Psoas muscle (tissue), 7 donors: ENCODE measurements at regions not wholly inside any gene's neighbourhood (a gene's known extent, or its start where the extent isn't known, plus 50 kb on each side); places are given as distances from the start of the nearest gene placed in this dataset.

Experiments
- ATAC-seq, 4 donors: fragments of 200-7000 bp; cut with Tn5 transposase; one replicate each; pipeline ENCODE4 v1.9.1; 2020; ENCODE audit warnings: moderate library complexity in 3 of 4, mild to moderate bottlenecking in 2 of 4
- DNase-seq, 2 donors: peaks; one replicate each; pipeline ENCODE4 v3.0.0-alpha.2; 2020
- H3K27ac ChIP-seq: fragments of 200-600 bp; one replicate; pipeline ENCODE4 v1.8.0; 2022
- H3K27me3 ChIP-seq, 3 donors: fragments of 200-600 bp in 1 of 3; one replicate each; pipeline versions ENCODE4 v1.6.1 to v1.8.0; 2013 to 2022; ENCODE audit warnings: low read length in 2 of 3, mild to moderate bottlenecking in 2 of 3, moderate library complexity in 1 of 3; ENCODE audit not compliant: insufficient read depth in 3 of 3
- H3K36me3 ChIP-seq, 2 donors: fragments of 200-600 bp in 1 of 2; one replicate each; pipeline versions ENCODE4 v1.6.1 to v1.8.0; 2013 to 2022; ENCODE audit warnings: low read depth in 1 of 2, mild to moderate bottlenecking in 1 of 2, moderate library complexity in 1 of 2; ENCODE audit not compliant: insufficient read depth in 1 of 2
- H3K4me1 ChIP-seq: fragments of 200-600 bp; one replicate; pipeline ENCODE4 v1.8.0; 2022
- H3K4me3 ChIP-seq: fragments of 200-600 bp; one replicate; pipeline ENCODE4 v1.8.0; 2022; ENCODE audit warnings: mild to moderate bottlenecking
- H3K9me3 ChIP-seq: fragments of 200-600 bp; one replicate; pipeline ENCODE4 v1.8.0; 2022
- WGBS, 3 donors: extraction: QIAGEN DNeasy Blood & Tissue Kit; methylation state at CpG; one replicate each; pipeline versions ENCODE4 v1.1.6 to v1.1.7; 2013; 5-methylcytosine and 5-hydroxymethylcytosine counted together
- intact Hi-C, 2 donors: fragments of 100-400 bp; cut with DNase I; formaldehyde crosslinking; loops; one replicate each; pipeline versions ENCODE4 v1.11.0 to v1.14.2; 2022
- TF ChIP-seq, protein P1 (sequence below): fragments of 200-600 bp; IDR thresholded peaks from one replicate; pipeline ENCODE4 v1.8.0; 2022; ENCODE audit warnings: antibody characterized with exemption
- donor health status: healthy with polysubstance abuse.
- donor health status: DM: no; HTN: no; CAD: no; lungs with moderate emphysema.
- donor health status: Bipolar disorder and iron deficiency.
- donor health status: healthy.
- donor health status: DM: yes; HTN: yes; CAD: no.
- donor health status: DM: no; HTN: no; CAD: no.
- donor health status: DM: yes; HTN: yes; CAD: no.

DNA sequence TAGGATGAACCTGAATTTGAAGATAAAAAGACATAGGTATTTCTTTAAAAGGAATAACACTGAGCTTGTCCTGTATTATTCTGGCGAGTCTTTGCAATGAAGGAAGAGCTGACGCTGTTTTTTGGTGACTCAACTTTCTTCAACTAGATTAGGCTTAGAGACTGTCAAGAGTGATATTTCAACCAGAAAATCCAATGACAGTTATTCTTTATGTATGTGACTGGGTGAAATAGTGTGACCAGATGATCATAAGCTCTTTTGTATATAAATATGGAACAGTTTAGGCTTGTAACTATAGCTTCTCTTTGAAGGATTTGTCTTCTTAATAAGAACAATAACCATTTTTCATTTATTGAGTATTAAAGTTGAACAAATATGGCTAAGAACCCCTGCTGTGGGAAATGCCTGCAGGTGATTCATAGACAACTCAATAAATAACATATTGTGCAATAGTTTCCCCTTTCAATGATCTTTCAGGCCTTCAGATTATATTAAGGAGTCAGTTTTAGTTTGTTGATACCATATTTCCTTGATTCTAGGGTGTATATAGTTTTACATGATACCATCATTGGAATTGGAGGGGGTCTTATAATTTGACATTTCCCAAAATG lies 265.6 kb upstream of the JAG1 start:
- WGBS, 3 donors, result 95 to 99% (median 96%) methylated on average over 2 of the region's 2 CpGs
- TF ChIP-seq, protein P1, sequence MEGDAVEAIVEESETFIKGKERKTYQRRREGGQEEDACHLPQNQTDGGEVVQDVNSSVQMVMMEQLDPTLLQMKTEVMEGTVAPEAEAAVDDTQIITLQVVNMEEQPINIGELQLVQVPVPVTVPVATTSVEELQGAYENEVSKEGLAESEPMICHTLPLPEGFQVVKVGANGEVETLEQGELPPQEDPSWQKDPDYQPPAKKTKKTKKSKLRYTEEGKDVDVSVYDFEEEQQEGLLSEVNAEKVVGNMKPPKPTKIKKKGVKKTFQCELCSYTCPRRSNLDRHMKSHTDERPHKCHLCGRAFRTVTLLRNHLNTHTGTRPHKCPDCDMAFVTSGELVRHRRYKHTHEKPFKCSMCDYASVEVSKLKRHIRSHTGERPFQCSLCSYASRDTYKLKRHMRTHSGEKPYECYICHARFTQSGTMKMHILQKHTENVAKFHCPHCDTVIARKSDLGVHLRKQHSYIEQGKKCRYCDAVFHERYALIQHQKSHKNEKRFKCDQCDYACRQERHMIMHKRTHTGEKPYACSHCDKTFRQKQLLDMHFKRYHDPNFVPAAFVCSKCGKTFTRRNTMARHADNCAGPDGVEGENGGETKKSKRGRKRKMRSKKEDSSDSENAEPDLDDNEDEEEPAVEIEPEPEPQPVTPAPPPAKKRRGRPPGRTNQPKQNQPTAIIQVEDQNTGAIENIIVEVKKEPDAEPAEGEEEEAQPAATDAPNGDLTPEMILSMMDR, result no peak
- Histone ChIP-seq H3K4me1 (no peaks in the 10 kb centered on the region), H3K4me3 (no peak overlapping the region), H3K36me3 (no peaks in the 10 kb centered on the region), H3K9me3 (no peaks in the 10 kb centered on the region), H3K27ac (no peak overlapping the region), H3K27me3 (no peaks in the 10 kb centered on the region)
- intact Hi-C loops, result no loop called here
- no peak for DNase-seq
- ATAC-seq, result no peak

DNA sequence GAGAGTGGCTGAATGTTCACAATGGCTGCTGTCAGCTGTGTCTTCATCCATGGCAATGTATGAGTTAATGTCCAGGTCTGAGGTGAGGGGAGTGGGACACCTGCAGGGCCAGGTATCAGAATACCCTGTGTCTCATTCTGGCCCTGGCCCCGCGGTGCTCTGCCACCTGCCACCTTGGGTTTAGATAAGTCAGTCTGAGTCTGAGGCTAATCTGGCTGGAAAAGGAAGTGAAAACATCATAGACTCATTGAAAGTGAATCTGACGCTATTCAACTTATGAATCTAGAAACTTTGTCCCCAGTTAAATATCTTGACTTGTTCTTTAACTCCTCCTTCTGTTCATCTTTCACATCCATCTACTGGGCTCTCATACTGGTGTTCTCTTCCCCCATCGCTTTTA lies 267.1 kb upstream of the JAG1 start:
- H3K9me3 ChIP-seq, result no peaks in the 10 kb centered on the region
- ATAC-seq (no peak), DNase-seq (no peak)
- H3K27me3 ChIP-seq, result no peaks in the 10 kb centered on the region
- TF ChIP-seq, protein P1, result no peak
- intact Hi-C loops, result no loop called here
- H3K27ac ChIP-seq, result no peak overlapping the region
- no peak overlapping the region for H3K4me3 ChIP-seq
- no peaks in the 10 kb centered on the region for H3K36me3 ChIP-seq
- H3K4me1 ChIP-seq, result no peaks in the 10 kb centered on the region
- 85 to 91% (median 90%) methylated on average over 4 of the region's 4 CpGs for WGBS, 3 donors

DNA sequence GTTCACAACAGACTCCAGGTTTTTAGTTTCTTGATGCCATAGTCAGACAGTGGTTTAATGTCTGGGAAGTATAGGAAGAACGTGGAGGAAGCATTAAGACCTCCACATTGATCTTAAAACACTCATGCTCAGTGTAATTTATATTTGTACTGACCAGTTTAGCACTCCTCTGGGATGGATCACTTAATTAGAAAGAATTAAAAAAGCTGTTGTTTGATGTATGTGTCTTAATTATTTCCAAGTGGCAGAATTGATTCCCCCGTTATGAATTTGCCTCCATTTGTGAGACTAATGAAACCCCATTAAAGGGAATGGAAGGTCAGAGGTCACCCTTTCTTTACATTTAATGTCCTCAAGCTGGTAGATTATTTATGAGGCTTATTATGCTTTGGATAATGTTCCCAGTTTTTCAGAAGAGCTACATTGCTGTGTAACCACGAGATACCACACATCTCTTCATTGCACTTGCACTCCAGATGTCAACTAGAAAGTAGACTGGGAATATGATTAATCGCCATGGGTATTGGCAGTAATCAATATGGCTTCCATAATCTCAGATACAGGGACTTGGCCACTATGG lies 270.0 kb upstream of the JAG1 start:
- TF ChIP-seq, protein P1, result no peak
- Histone ChIP-seq H3K36me3 (no peaks in the 10 kb centered on the region), H3K4me3 (no peak overlapping the region), H3K4me1 (no peaks in the 10 kb centered on the region), H3K27ac (no peak overlapping the region), H3K9me3 (no peaks in the 10 kb centered on the region), H3K27me3 (no peaks in the 10 kb centered on the region)
- intact Hi-C loops, result no loop called here
- no peak for ATAC-seq
- no peak for DNase-seq
- WGBS, 3 donors, result 63 to 82% (median 77%) methylated on average over 4 of the region's 4 CpGs

DNA sequence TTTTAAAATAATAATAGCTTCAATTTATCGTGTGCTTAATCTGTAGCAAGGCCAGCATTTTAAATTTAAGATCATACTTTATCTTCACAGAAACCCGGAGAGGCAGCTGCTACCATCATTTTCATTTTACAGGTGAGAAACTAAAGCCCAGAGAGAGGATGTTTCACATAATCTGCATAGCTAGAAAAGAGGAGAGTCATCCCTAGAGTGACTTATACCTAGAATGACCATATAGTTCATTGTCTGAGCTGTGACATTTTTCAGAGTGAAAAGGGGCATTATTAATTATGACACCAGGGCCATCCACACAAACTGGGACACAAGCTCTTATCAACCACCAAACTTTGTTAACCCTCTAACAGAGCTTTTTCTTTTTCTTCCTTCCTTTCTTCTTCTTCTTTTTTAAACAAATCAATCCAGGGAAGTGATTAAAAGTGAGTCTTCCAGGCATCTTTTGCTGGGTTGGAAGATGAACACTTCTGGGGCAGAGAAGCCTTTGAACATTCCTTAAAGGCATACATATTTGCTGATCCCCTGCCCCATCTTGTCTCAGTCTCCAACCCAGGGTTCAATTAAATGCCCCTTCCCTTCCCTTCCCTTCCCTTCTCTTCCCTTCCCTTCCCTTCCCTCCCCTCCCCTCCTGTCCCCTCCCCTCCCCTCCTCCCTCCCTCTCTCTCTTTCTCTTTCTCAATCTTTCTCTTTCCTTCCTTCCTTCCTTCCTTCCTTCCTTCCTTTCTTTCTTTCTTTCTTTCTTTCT lies 272.5 kb upstream of the JAG1 start:
- DNase-seq (no peak), ATAC-seq (no peak)
- Histone ChIP-seq H3K4me1 (no peaks in the 10 kb centered on the region), H3K27me3 (no peaks in the 10 kb centered on the region), H3K27ac (no peak overlapping the region), H3K9me3 (no peaks in the 10 kb centered on the region), H3K36me3 (no peaks in the 10 kb centered on the region), H3K4me3 (no peak overlapping the region)
- TF ChIP-seq, protein P1, result no peak
- WGBS, 3 donors, result 42 to 66% (median 43%) methylated on average over 2 of the region's 2 CpGs
- intact Hi-C loops, result no loop called here
